OCI-LY1 (cell line): ENCODE measurements at regions not wholly inside any gene's neighbourhood (a gene's known extent, or its start where the extent isn't known, plus 50 kb on each side); places are given as distances from the start of the nearest gene placed in this dataset.

ENCODE experiments used
- H2AFZ ChIP-seq: fragments of 200-600 bp; sonication (generic), shearing (Covaris generic); 2 replicates; pipeline ENCODE4 v1.6.0; 2014; ENCODE audit warnings: antibody characterized with exemption, mild to moderate bottlenecking, low read length
- H3F3A ChIP-seq: fragments of 200-600 bp; sonication (generic), shearing (Covaris generic); 2 replicates; pipeline ENCODE4 v1.6.0; 2014; ENCODE audit warnings: mild to moderate bottlenecking, antibody characterized with exemption, low read length, moderate library complexity; ENCODE audit not compliant: insufficient read depth
- H3K27ac ChIP-seq: fragments of 200-600 bp; sonication (generic); 2 replicates; pipeline ENCODE4 v1.5.1; 2014; ENCODE audit warnings: low read length, mixed run types, mild to moderate bottlenecking, low read depth; ENCODE audit not compliant: poor library complexity, severe bottlenecking
- H3K27me3 ChIP-seq: fragments of 200-600 bp; sonication (generic); 2 replicates; pipeline ENCODE4 v1.6.0; 2014; ENCODE audit warnings: antibody characterized with exemption, mild to moderate bottlenecking, low read length, moderate library complexity; ENCODE audit not compliant: insufficient read depth
- H3K36me3 ChIP-seq: fragments of 200-600 bp; sonication (generic); 2 replicates; pipeline ENCODE4 v1.6.1; 2014; ENCODE audit warnings: mild to moderate bottlenecking, antibody characterized with exemption, low read length, moderate library complexity, mixed read lengths; ENCODE audit not compliant: insufficient read depth
- H3K4me1 ChIP-seq: fragments of 200-600 bp; sonication (generic); 2 replicates; pipeline ENCODE4 v1.5.1; 2014; ENCODE audit warnings: mild to moderate bottlenecking, low read length, moderate library complexity; ENCODE audit not compliant: insufficient read depth, severe bottlenecking
- H3K4me2 ChIP-seq: fragments of 200-600 bp; sonication (generic), shearing (Covaris generic); 2 replicates; pipeline ENCODE4 v1.6.1; 2014; ENCODE audit warnings: low read length
- H3K4me3 ChIP-seq: fragments of 200-600 bp; sonication (generic); 2 replicates; pipeline ENCODE4 v1.5.1; 2014; ENCODE audit warnings: low read length, low read depth, mild to moderate bottlenecking, mixed read lengths; ENCODE audit not compliant: poor library complexity, severe bottlenecking
- H3K79me2 ChIP-seq: fragments of 200-600 bp; shearing (Covaris generic); 2 replicates; pipeline ENCODE4 v1.6.1; 2016; ENCODE audit warnings: mixed run types, low read length, mixed read lengths; ENCODE audit not compliant: insufficient read depth
- H3K9ac ChIP-seq: fragments of 200-600 bp; sonication (generic), shearing (Covaris generic); 2 replicates; pipeline ENCODE4 v1.6.1; 2014; ENCODE audit warnings: mild to moderate bottlenecking, low read length, mixed read lengths
- H3K9me2 ChIP-seq: fragments of 200-600 bp; sonication (generic), shearing (Covaris generic); 2 replicates; pipeline ENCODE4 v1.6.1; 2014; ENCODE audit warnings: low read depth, mild to moderate bottlenecking, low read length, mixed read lengths
- H3K9me3 ChIP-seq: fragments of 200-600 bp; shearing (Covaris generic); 2 replicates; pipeline ENCODE4 v1.6.1; 2014; ENCODE audit warnings: low read length, mixed read lengths
- H4K20me1 ChIP-seq: fragments of 200-600 bp; sonication (generic), shearing (Covaris generic); 2 replicates; pipeline ENCODE4 v1.6.0; 2016; ENCODE audit warnings: mild to moderate bottlenecking, low read length; ENCODE audit not compliant: insufficient read depth
- EZH2 ChIP-seq: fragments of 200-600 bp; sonication (generic), shearing (Covaris generic); IDR thresholded peaks from 2 replicates; pipeline ENCODE4 v1.8.0; 2017; ENCODE audit warnings: borderline replicate concordance, mixed run types, mild to moderate bottlenecking, antibody characterized with exemption, low read length, moderate library complexity, mixed read lengths
- TF ChIP-seq, protein P1 (sequence below): fragments of 200-600 bp; sonication (generic), shearing (Covaris generic); IDR thresholded peaks from 2 replicates; pipeline ENCODE4 v1.5.1; 2017; ENCODE audit warnings: mild to moderate bottlenecking, antibody characterized with exemption, low read length, moderate library complexity, mixed read lengths

DNA sequence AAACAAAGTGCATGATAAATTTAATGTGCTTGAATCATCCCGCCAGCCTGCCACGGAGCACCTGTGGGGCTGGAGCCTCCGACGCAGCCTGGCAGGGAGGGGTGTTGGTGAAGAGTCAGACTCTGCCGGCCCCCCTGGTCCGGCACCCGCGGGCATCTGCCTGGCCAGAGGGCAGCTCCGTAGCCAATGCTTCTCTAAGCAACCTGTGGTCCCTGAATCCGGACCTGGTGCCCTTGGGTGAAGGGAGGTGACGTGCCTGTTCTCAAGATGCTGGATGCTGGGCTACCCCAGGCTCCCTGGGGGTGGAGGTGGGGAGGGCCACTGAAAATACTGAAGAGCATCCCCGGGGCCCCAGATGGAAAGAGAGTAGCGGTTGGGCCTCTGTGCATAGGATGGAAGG is 158.6 kb upstream of the C14orf180 start:
- no peak overlapping the region for H3K4me2 ChIP-seq

DNA sequence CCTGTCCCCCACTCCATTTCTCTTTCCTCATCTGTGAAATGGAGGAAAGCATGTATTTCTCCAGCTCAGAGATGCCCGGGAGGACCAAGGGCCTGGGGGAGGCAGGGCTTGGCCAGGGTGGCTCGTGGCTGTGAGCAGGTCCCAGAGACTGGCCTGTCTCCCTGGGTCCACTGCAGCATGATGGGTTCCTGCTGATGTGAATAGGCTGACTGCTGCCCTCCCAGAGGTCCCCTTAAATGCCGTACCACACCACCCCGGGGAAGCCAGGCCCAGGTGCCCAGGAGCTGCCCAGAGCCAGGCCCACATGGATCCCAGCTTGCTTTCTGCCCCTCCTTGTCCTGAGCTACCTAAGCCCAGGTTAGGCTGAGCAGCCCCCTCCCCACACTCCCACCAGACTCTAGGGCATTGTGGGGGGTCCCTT is 158.2 kb upstream of the C14orf180 start:
- Histone ChIP-seq H3K4me1 (no peaks in the 10 kb centered on the region), H3K9ac (no peak overlapping the region), H3K9me2 (no peaks in the 10 kb centered on the region), H4K20me1 (no peaks in the 10 kb centered on the region), H3K79me2 (no peaks in the 10 kb centered on the region), H3K4me3 (no peak overlapping the region), H3F3A (no peaks in the 10 kb centered on the region), H2AFZ (no peak overlapping the region), H3K9me3 (no peaks in the 10 kb centered on the region), H3K4me2 (no peak overlapping the region), H3K27me3 (0 out of 2 replicates have a peak, but pooled peaks cover 3% of the 10 kb centered on the region), H3K36me3 (no peaks in the 10 kb centered on the region), H3K27ac (no peak overlapping the region)
- TF ChIP-seq, protein P1, sequence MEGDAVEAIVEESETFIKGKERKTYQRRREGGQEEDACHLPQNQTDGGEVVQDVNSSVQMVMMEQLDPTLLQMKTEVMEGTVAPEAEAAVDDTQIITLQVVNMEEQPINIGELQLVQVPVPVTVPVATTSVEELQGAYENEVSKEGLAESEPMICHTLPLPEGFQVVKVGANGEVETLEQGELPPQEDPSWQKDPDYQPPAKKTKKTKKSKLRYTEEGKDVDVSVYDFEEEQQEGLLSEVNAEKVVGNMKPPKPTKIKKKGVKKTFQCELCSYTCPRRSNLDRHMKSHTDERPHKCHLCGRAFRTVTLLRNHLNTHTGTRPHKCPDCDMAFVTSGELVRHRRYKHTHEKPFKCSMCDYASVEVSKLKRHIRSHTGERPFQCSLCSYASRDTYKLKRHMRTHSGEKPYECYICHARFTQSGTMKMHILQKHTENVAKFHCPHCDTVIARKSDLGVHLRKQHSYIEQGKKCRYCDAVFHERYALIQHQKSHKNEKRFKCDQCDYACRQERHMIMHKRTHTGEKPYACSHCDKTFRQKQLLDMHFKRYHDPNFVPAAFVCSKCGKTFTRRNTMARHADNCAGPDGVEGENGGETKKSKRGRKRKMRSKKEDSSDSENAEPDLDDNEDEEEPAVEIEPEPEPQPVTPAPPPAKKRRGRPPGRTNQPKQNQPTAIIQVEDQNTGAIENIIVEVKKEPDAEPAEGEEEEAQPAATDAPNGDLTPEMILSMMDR = no peak
- TF ChIP-seq EZH2 = no peak

More for the DNA sequence above, 158.6 kb upstream of the C14orf180 start:
- H3K4me1 ChIP-seq = no peaks in the 10 kb centered on the region
- H3K36me3 ChIP-seq = no peaks in the 10 kb centered on the region
- no peak overlapping the region for H3K4me3 ChIP-seq
- H3K27me3 ChIP-seq = 0 out of 2 replicates have a peak, but pooled peaks cover 3% of the 10 kb centered on the region
- H3K79me2 ChIP-seq = no peaks in the 10 kb centered on the region
- H3K9me3 ChIP-seq = no peaks in the 10 kb centered on the region
- H4K20me1 ChIP-seq = no peaks in the 10 kb centered on the region
- no peaks in the 10 kb centered on the region for H3F3A ChIP-seq
- no peak overlapping the region for H2AFZ ChIP-seq
- no peak overlapping the region for H3K9ac ChIP-seq
- no peak overlapping the region for H3K27ac ChIP-seq
- TF ChIP-seq EZH2 = no peak
- TF ChIP-seq, protein P1 = no peak
- no peaks in the 10 kb centered on the region for H3K9me2 ChIP-seq

DNA sequence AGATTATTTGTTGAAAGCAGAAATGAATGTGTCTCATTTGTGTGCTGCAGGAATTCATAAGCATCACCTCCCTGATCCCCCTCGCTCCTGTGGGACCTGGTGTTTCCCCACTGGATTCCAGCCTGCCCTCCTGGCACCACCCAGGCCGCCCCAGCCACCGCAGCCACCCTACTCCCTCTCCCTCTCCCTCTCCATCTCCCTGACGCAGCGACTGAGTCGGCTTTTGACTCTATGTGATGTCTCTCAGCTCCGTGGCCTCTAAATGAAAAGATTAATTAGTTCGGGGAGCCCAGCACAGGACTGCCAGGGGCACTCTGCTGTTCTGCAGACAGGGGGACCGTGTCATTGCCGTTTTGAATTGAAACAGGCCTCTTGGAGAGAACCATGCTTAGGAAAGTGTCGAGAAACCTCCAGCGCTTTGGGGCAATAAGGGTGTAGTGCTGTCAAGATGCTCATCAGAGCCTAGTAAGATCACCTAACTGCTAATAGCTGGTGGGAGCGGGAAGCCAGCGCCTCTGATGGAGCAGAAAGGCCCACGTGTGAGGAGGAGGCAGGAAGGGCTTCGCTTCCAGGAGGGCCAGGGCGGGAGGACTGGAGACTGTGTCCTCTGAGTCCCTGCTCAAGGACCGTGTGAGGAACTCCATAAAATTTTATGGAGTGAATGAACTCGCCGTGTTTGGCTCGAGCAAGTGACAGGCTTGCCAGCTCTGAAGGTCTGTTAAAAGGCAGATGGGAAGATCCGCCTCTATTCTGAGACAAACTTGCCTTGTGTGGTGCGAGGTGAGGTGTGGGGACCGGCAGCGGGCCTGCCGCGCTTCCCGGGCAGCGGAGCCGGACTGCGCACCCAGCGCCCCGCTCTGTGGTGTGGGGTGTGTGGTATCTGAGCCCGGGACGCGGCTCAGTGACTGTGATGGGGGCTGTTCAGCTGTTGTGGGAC is 157.4 kb upstream of the C14orf180 start:
- Histone ChIP-seq H2AFZ (no peak overlapping the region), H3K4me3 (no peak overlapping the region), H3K79me2 (no peaks in the 10 kb centered on the region), H3K4me1 (no peaks in the 10 kb centered on the region), H3K9ac (no peak overlapping the region), H3K9me2 (no peaks in the 10 kb centered on the region), H4K20me1 (no peaks in the 10 kb centered on the region), H3K4me2 (no peak overlapping the region), H3K27ac (no peak overlapping the region), H3K36me3 (no peaks in the 10 kb centered on the region), H3K27me3 (0 out of 2 replicates have a peak, but pooled peaks cover 3% of the 10 kb centered on the region), H3K9me3 (no peaks in the 10 kb centered on the region), H3F3A (no peaks in the 10 kb centered on the region)
- TF ChIP-seq EZH2 = no peak
- TF ChIP-seq, protein P1 = no peak
